Fibroblast of lung (primary cell): ENCODE measurements at regions not wholly inside any gene's neighbourhood (a gene's known extent, or its start where the extent isn't known, plus 50 kb on each side); places are given as distances from the start of the nearest gene placed in this dataset.

Source experiments
- DNase-seq, 2 donors: peaks; one replicate each; pipeline versions ENCODE4 v3.0.0 to v3.0.0-alpha.2; 2010; ENCODE audit warnings: low read depth in 2 of 2
- H2AFZ ChIP-seq: 2 replicates; pipeline ENCODE4 v1.5.1; 2012; ENCODE audit warnings: low read length, control low read depth, inconsistent platforms
- H3K27ac ChIP-seq: 2 replicates; pipeline ENCODE4 v1.5.1; 2011; ENCODE audit warnings: low read length, control low read depth; ENCODE audit not compliant: insufficient read depth
- H3K27me3 ChIP-seq: 2 replicates; pipeline ENCODE4 v1.5.1; 2011; ENCODE audit warnings: mild to moderate bottlenecking, low read length; ENCODE audit not compliant: control insufficient read depth, insufficient read depth
- H3K36me3 ChIP-seq: 2 replicates; pipeline ENCODE4 v1.5.1; 2011; ENCODE audit warnings: low read length; ENCODE audit not compliant: control insufficient read depth, insufficient read depth
- H3K4me1 ChIP-seq: 2 replicates; pipeline ENCODE4 v1.5.1; 2011; ENCODE audit warnings: low read length; ENCODE audit not compliant: control insufficient read depth, insufficient read depth; ENCODE audit errors: extremely low read depth
- H3K4me2 ChIP-seq: 2 replicates; pipeline ENCODE4 v1.5.1; 2011; ENCODE audit warnings: low read length, control low read depth; ENCODE audit not compliant: insufficient read depth; ENCODE audit errors: extremely low read depth
- H3K4me3 ChIP-seq, 4 experiments: fragments of 200-600 bp in 1 of 4; sonication (generic) in 1 of 4; replicated peaks in 1 of 4; 2 replicates each; pipeline ENCODE4 v1.5.1; 2011 to 2016; ENCODE audit warnings: low read length in 4 of 4, low read depth in 3 of 4, mild to moderate bottlenecking in 3 of 4, control low read depth in 2 of 4, inconsistent platforms in 1 of 4, mixed read lengths in 1 of 4; ENCODE audit not compliant: insufficient read depth in 1 of 4; ENCODE audit errors: control extremely low read depth in 1 of 4
- H3K79me2 ChIP-seq: 2 replicates; pipeline ENCODE4 v1.5.1; 2012; ENCODE audit warnings: mild to moderate bottlenecking, low read length, inconsistent platforms; ENCODE audit not compliant: control insufficient read depth, insufficient read depth
- H3K9ac ChIP-seq: 2 replicates; pipeline ENCODE4 v1.5.1; 2011; ENCODE audit warnings: mild to moderate bottlenecking, low read length, control low read depth; ENCODE audit not compliant: insufficient read depth
- H3K9me3 ChIP-seq: 2 replicates; pipeline ENCODE4 v1.5.1; 2012; ENCODE audit warnings: low read depth, low read length; ENCODE audit not compliant: control insufficient read depth, insufficient read depth
- H4K20me1 ChIP-seq: 2 replicates; pipeline ENCODE4 v1.5.1; 2011; ENCODE audit warnings: low read length; ENCODE audit not compliant: control insufficient read depth, insufficient read depth; ENCODE audit errors: extremely low read depth
- CTCF ChIP-seq, 2 donors: IDR thresholded peaks in 1 of 2; conservative IDR thresholded peaks in 1 of 2; 1 replicate in 1 of 2; 2 replicates in 1 of 2; pipeline ENCODE4 v1.5.1; 2011 to 2012; ENCODE audit warnings: low read length in 2 of 2, control low read depth in 1 of 2, inconsistent platforms in 1 of 2, low read depth in 1 of 2, mild to moderate bottlenecking in 1 of 2
- EZH2 ChIP-seq: IDR thresholded peaks from 2 replicates; pipeline ENCODE4 v1.5.1; 2012; ENCODE audit warnings: low read length, control low read depth, mild to moderate bottlenecking; ENCODE audit errors: missing control alignments

- no peak overlapping the region for H3K27ac ChIP-seq
These were observed 53.9 kb upstream of the SKAP2 start for GRCh38 chr7:26918241-26918640.

GRCh38 chr7:26916779-26917320, 52.5 kb upstream of the SKAP2 start:
- H3K4me3 ChIP-seq = no peak overlapping the region
- H3K79me2 ChIP-seq = no peaks in the 10 kb centered on the region
- TF ChIP-seq CTCF (conservative IDR thresholded peaks at IDR 0.05 in 1 of 2, IDR thresholded peaks at IDR 0.05 in 1 of 2; ENCODE audit: low read depth in 1 of 2, low read length in 2 of 2) = no peak
- no peak for TF ChIP-seq EZH2
- no peak overlapping the region for H3K4me2 ChIP-seq
- no peaks in the 10 kb centered on the region for H3K9me3 ChIP-seq
- no peak overlapping the region for H2AFZ ChIP-seq
- no peak overlapping the region for H3K27ac ChIP-seq
- DNase-seq = no peak
- no peaks in the 10 kb centered on the region for H4K20me1 ChIP-seq
- H3K4me1 ChIP-seq = no peaks in the 10 kb centered on the region
- no peak overlapping the region for H3K9ac ChIP-seq
- H3K36me3 ChIP-seq = no peaks in the 10 kb centered on the region
- H3K27me3 ChIP-seq = no peaks in the 10 kb centered on the region

More at GRCh38 chr7:26918241-26918640, 53.9 kb upstream of the SKAP2 start:
- H4K20me1 ChIP-seq = no peaks in the 10 kb centered on the region
- no peaks in the 10 kb centered on the region for H3K4me1 ChIP-seq
- no peak overlapping the region for H3K4me3 ChIP-seq
- no peaks in the 10 kb centered on the region for H3K79me2 ChIP-seq
- H3K27me3 ChIP-seq = no peaks in the 10 kb centered on the region
- no peak overlapping the region for H3K9ac ChIP-seq
- peak in 1 of 2 donors; percentile 8 for DNase-seq
- H2AFZ ChIP-seq = no peak overlapping the region
- H3K9me3 ChIP-seq = no peaks in the 10 kb centered on the region
- H3K4me2 ChIP-seq = no peak overlapping the region
- H3K36me3 ChIP-seq = no peaks in the 10 kb centered on the region
- no peak for TF ChIP-seq CTCF (conservative IDR thresholded peaks at IDR 0.05 in 1 of 2, IDR thresholded peaks at IDR 0.05 in 1 of 2; ENCODE audit: low read depth in 1 of 2, low read length in 2 of 2)
- no peak for TF ChIP-seq EZH2

- TF ChIP-seq EZH2 (no peak), CTCF (conservative IDR thresholded peaks at IDR 0.05 in 1 of 2, IDR thresholded peaks at IDR 0.05 in 1 of 2; ENCODE audit: low read depth in 1 of 2, low read length in 2 of 2) (no peak)
- no peak overlapping the region for H3K27ac ChIP-seq
- no peaks in the 10 kb centered on the region for H3K9me3 ChIP-seq
- H3K79me2 ChIP-seq = no peaks in the 10 kb centered on the region
- no peaks in the 10 kb centered on the region for H3K36me3 ChIP-seq
- no peak overlapping the region for H3K4me2 ChIP-seq
- no peak overlapping the region for H3K9ac ChIP-seq
- no peaks in the 10 kb centered on the region for H3K4me1 ChIP-seq
- no peak overlapping the region for H3K4me3 ChIP-seq
- H4K20me1 ChIP-seq = no peaks in the 10 kb centered on the region
- H3K27me3 ChIP-seq = no peaks in the 10 kb centered on the region
- H2AFZ ChIP-seq = no peak overlapping the region
- no peak for DNase-seq
These were observed 51.9 kb upstream of the SKAP2 start for GRCh38 chr7:26916336-26916735.
